NCI-H69 (cell line): ENCODE measurements at regions not wholly inside any gene's neighbourhood (a gene's known extent, or its start where the extent isn't known, plus 50 kb on each side); places are given as distances from the start of the nearest gene placed in this dataset.
"Not testable (repeated sequence)": the region's sequence is repeated elsewhere in the genome, so short reads cannot be mapped to it uniquely, and the experiment has no call there.

Experiments used
- DNase-seq: peaks from one replicate; lab custom pipeline; 2025; lab: John Stamatoyannopoulos, UW

- no peak for DNase-seq
These were observed 246.3 kb downstream of the LACC1 start for GRCh38 chr13:44125943-44126469.

GRCh38 chr13:44128552-44129001 is 245.0 kb upstream of the SERP2 start:
- no peak for DNase-seq

GRCh38 chr13:44129418-44129817 is 244.2 kb upstream of the SERP2 start:
- no peak for DNase-seq

GRCh38 chr13:44131069-44131614 is 242.5 kb upstream of the SERP2 start:
- DNase-seq = no peak

- DNase-seq = no peak
These were observed 240.9 kb upstream of the SERP2 start for GRCh38 chr13:44132710-44133109.

GRCh38 chr13:44133626-44134025 is 240.0 kb upstream of the SERP2 start:
- DNase-seq = no peak

GRCh38 chr13:44135566-44135965 is 238.1 kb upstream of the SERP2 start:
- no peak for DNase-seq

- DNase-seq = peak; percentile 27
These were observed 236.8 kb upstream of the SERP2 start for GRCh38 chr13:44136696-44137268.

- DNase-seq = no peak
These were observed 236.2 kb upstream of the SERP2 start for GRCh38 chr13:44137466-44137865.

GRCh38 chr13:44140146-44140545 is 233.5 kb upstream of the SERP2 start:
- peak; percentile 95 for DNase-seq

- DNase-seq = peak; percentile 24
These were observed 232.5 kb upstream of the SERP2 start for GRCh38 chr13:44140888-44141724.

GRCh38 chr13:44141725-44142539 is 231.7 kb upstream of the SERP2 start:
- DNase-seq = peak; percentile 93

GRCh38 chr13:44142540-44142867 is 231.1 kb upstream of the SERP2 start:
- peak; percentile 34 for DNase-seq

- DNase-seq = no peak
These were observed 230.5 kb upstream of the SERP2 start for GRCh38 chr13:44142941-44143665.

- DNase-seq = no peak
These were observed 227.5 kb upstream of the SERP2 start for GRCh38 chr13:44146138-44146537.

GRCh38 chr13:44147233-44147632 is 226.4 kb upstream of the SERP2 start:
- peak; percentile 83 for DNase-seq

GRCh38 chr13:44147648-44148047 is 226.0 kb upstream of the SERP2 start:
- DNase-seq = no peak

- peak; percentile 77 for DNase-seq
These were observed 225.3 kb upstream of the SERP2 start for GRCh38 chr13:44148159-44148914.

GRCh38 chr13:44149231-44149630 is 224.4 kb upstream of the SERP2 start:
- not testable (repeated sequence) for DNase-seq

GRCh38 chr13:44149821-44150220 is 223.8 kb upstream of the SERP2 start:
- no peak for DNase-seq

- peak; percentile 15 for DNase-seq
These were observed 222.2 kb upstream of the SERP2 start for GRCh38 chr13:44151474-44151873.
